ENCODE measurements at regions not wholly inside any gene's neighbourhood (a gene's known extent, or its start where the extent isn't known, plus 50 kb on each side); places are given as distances from the start of the nearest gene placed in this dataset.

DNA sequence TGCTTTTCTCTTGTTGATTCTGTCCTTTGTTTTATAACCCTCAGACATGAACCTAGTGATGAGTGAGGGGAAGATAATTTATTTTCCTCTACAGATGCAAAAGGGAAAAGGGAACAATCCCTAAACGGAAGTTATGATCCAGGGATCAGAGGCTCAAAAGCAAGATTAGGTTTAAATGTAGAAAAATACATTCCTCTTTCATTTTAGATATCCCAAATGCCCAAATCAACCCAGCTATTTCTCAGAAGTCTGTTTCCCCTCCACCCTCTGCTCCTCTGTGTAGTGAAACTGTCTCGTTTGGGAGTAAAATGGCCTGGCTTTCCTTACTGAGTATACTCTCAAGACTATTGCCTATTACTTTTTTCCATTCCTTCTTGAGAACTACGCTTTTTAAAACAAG lies 97.1 kb downstream of the PRL start:
- Histone ChIP-seq H3K79me2 (ENCODE audit: insufficient read depth, low read depth, low read length) (no peaks in the 10 kb centered on the region), H3K4me3 (ENCODE audit: low read depth, low read length, poor library complexity, severe bottlenecking) (no peak overlapping the region), H3K9me3 (ENCODE audit: low read length) (no peaks in the 10 kb centered on the region), H2AFZ (ENCODE audit: low read length) (no peak overlapping the region), H3K4me1 (ENCODE audit: insufficient read depth, low read length, poor library complexity, severe bottlenecking) (no peaks in the 10 kb centered on the region), H3K9me2 (ENCODE audit: insufficient read depth, low read length) (no peaks in the 10 kb centered on the region), H3K27ac (ENCODE audit: low read depth, low read length, poor library complexity, severe bottlenecking) (no peak overlapping the region), H3K4me2 (ENCODE audit: low read length) (no peak overlapping the region), H4K20me1 (ENCODE audit: insufficient read depth, low read length) (no peaks in the 10 kb centered on the region), H3K36me3 (ENCODE audit: insufficient read depth, low read length) (no peaks in the 10 kb centered on the region)
- POLR2A ChIA-PET: interaction anchor here (0.7 kb wide), 1 partner anchor 1732 kb away, joined by 3 read pairs; no protein-coding TSS in a partner anchor
- no TSS peak for BruUV-seq (replicated peaks)
- no peak for DNase-seq (ENCODE audit: low spot score)
- CTCF ChIA-PET (ENCODE audit: unreplicated experiment): no interaction called here
- intact Hi-C loops (cut with micrococcal nuclease; ENCODE audit: unreplicated experiment): no loop called here
- no peak for TF ChIP-seq EZH2phosphoT487 (IDR thresholded peaks at IDR 0.05; ENCODE audit: borderline replicate concordance, low read depth, low read length)
- TF ChIP-seq, protein P1, sequence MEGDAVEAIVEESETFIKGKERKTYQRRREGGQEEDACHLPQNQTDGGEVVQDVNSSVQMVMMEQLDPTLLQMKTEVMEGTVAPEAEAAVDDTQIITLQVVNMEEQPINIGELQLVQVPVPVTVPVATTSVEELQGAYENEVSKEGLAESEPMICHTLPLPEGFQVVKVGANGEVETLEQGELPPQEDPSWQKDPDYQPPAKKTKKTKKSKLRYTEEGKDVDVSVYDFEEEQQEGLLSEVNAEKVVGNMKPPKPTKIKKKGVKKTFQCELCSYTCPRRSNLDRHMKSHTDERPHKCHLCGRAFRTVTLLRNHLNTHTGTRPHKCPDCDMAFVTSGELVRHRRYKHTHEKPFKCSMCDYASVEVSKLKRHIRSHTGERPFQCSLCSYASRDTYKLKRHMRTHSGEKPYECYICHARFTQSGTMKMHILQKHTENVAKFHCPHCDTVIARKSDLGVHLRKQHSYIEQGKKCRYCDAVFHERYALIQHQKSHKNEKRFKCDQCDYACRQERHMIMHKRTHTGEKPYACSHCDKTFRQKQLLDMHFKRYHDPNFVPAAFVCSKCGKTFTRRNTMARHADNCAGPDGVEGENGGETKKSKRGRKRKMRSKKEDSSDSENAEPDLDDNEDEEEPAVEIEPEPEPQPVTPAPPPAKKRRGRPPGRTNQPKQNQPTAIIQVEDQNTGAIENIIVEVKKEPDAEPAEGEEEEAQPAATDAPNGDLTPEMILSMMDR (conservative IDR thresholded peaks at IDR 0.05; ENCODE audit: low read length): no peak

DNA sequence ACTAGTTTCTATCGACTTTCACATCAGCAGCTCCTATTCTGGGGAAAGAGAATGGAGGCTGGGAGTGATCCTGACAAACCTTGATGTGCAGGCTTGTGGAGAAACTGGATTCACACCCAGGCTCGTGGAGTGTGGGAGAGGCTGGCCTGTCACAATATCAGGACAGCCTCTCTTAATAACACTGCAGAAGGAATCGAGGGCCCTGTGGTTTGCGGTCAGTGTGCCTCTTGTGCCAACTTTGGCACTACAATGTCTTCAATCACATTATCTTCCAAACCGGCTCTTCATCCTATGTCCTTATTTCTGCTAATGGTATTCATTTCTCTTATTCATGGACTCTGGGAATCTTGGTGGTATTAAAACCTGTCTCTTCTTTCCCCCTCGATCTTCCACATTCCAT lies 92.7 kb downstream of the PRL start:
- TF ChIP-seq, protein P1 (conservative IDR thresholded peaks at IDR 0.05; ENCODE audit: low read length): no peak
- TF ChIP-seq EZH2phosphoT487 (IDR thresholded peaks at IDR 0.05; ENCODE audit: borderline replicate concordance, low read depth, low read length): no peak
- no peaks in the 10 kb centered on the region for H4K20me1 ChIP-seq (ENCODE audit: insufficient read depth, low read length)
- no peaks in the 10 kb centered on the region for H3K9me3 ChIP-seq (ENCODE audit: low read length)
- no peaks in the 10 kb centered on the region for H3K79me2 ChIP-seq (ENCODE audit: insufficient read depth, low read depth, low read length)
- H3K27ac ChIP-seq (ENCODE audit: low read depth, low read length, poor library complexity, severe bottlenecking): no peak overlapping the region
- intact Hi-C loops (cut with micrococcal nuclease; ENCODE audit: unreplicated experiment): no loop called here
- H2AFZ ChIP-seq (ENCODE audit: low read length): no peak overlapping the region
- ChIA-PET CTCF (ENCODE audit: unreplicated experiment) (no interaction called here), POLR2A (no interaction called here)
- BruUV-seq (replicated peaks): no TSS peak
- H3K4me2 ChIP-seq (ENCODE audit: low read length): no peak overlapping the region
- DNase-seq (ENCODE audit: low spot score): no peak
- no peaks in the 10 kb centered on the region for H3K36me3 ChIP-seq (ENCODE audit: insufficient read depth, low read length)
- no peak overlapping the region for H3K4me3 ChIP-seq (ENCODE audit: low read depth, low read length, poor library complexity, severe bottlenecking)
- H3K9me2 ChIP-seq (ENCODE audit: insufficient read depth, low read length): no peaks in the 10 kb centered on the region
- H3K4me1 ChIP-seq (ENCODE audit: insufficient read depth, low read length, poor library complexity, severe bottlenecking): no peaks in the 10 kb centered on the region

GRCh38 chr6:22205266-22205665 lies 91.6 kb downstream of the PRL start:
- DNase-seq (ENCODE audit: low spot score): no peak
- Histone ChIP-seq H3K36me3 (ENCODE audit: insufficient read depth, low read length) (no peaks in the 10 kb centered on the region), H3K4me3 (ENCODE audit: low read depth, low read length, poor library complexity, severe bottlenecking) (no peak overlapping the region), H3K4me2 (ENCODE audit: low read length) (no peak overlapping the region), H3K27ac (ENCODE audit: low read depth, low read length, poor library complexity, severe bottlenecking) (no peak overlapping the region), H2AFZ (ENCODE audit: low read length) (no peak overlapping the region), H3K79me2 (ENCODE audit: insufficient read depth, low read depth, low read length) (no peaks in the 10 kb centered on the region), H3K9me3 (ENCODE audit: low read length) (no peaks in the 10 kb centered on the region), H3K9me2 (ENCODE audit: insufficient read depth, low read length) (no peaks in the 10 kb centered on the region), H4K20me1 (ENCODE audit: insufficient read depth, low read length) (no peaks in the 10 kb centered on the region), H3K4me1 (ENCODE audit: insufficient read depth, low read length, poor library complexity, severe bottlenecking) (no peaks in the 10 kb centered on the region)
- CTCF ChIA-PET (ENCODE audit: unreplicated experiment): no interaction called here
- POLR2A ChIA-PET: no interaction called here
- BruUV-seq (replicated peaks): no TSS peak
- intact Hi-C loops (cut with micrococcal nuclease; ENCODE audit: unreplicated experiment): no loop called here
- TF ChIP-seq, protein P1 (conservative IDR thresholded peaks at IDR 0.05; ENCODE audit: low read length): no peak
